Kidney epithelial cell (primary cell): ENCODE measurements at regions not wholly inside any gene's neighbourhood (a gene's known extent, or its start where the extent isn't known, plus 50 kb on each side); places are given as distances from the start of the nearest gene placed in this dataset.

Source experiments
- DNase-seq: peaks from one replicate; pipeline ENCODE4 v3.0.0-alpha.2; 2010; ENCODE audit warnings: low read depth
- H3K27me3 ChIP-seq: 2 replicates; pipeline ENCODE4 v1.6.0; 2011; ENCODE audit warnings: low read length; ENCODE audit not compliant: control insufficient read depth, insufficient read depth
- H3K36me3 ChIP-seq: 2 replicates; pipeline ENCODE4 v1.5.1; 2011; ENCODE audit warnings: low read length; ENCODE audit not compliant: control insufficient read depth, insufficient read depth
- H3K4me3 ChIP-seq: 2 replicates; pipeline ENCODE4 v1.5.1; 2011; ENCODE audit warnings: low read depth, mild to moderate bottlenecking, control low read depth, low read length
- CTCF ChIP-seq: IDR thresholded peaks from 2 replicates; pipeline ENCODE4 v1.5.1; 2011; ENCODE audit warnings: mild to moderate bottlenecking, moderate library complexity, low read length, control low read depth, inconsistent platforms; ENCODE audit not compliant: insufficient read depth, poor library complexity, severe bottlenecking

- no peak for TF ChIP-seq CTCF
Measured at GRCh38 chr13:94784066-94784465, 71.7 kb upstream of the SOX21 start.

GRCh38 chr13:94783489-94783888, 71.1 kb upstream of the SOX21 start:
- Histone ChIP-seq H3K36me3 (no peaks in the 10 kb centered on the region), H3K4me3 (no peak overlapping the region), H3K27me3 (no peaks in the 10 kb centered on the region)
- TF ChIP-seq CTCF = no peak
- no peak for DNase-seq

More at GRCh38 chr13:94784066-94784465, 71.7 kb upstream of the SOX21 start:
- H3K4me3 ChIP-seq = no peak overlapping the region
- no peaks in the 10 kb centered on the region for H3K36me3 ChIP-seq
- DNase-seq = no peak
- no peaks in the 10 kb centered on the region for H3K27me3 ChIP-seq

- TF ChIP-seq CTCF = no peak
- Histone ChIP-seq H3K27me3 (no peaks in the 10 kb centered on the region), H3K36me3 (no peaks in the 10 kb centered on the region), H3K4me3 (no peak overlapping the region)
- DNase-seq = no peak
Measured at GRCh38 chr13:94780421-94780820, 68.1 kb upstream of the SOX21 start.

- TF ChIP-seq CTCF = no peak
- DNase-seq = no peak
- H3K36me3 ChIP-seq = no peaks in the 10 kb centered on the region
- no peak overlapping the region for H3K4me3 ChIP-seq
- H3K27me3 ChIP-seq = no peaks in the 10 kb centered on the region
Measured at GRCh38 chr13:94778986-94779385, 66.6 kb upstream of the SOX21 start.

GRCh38 chr13:94778585-94778984, 66.2 kb upstream of the SOX21 start:
- H3K36me3 ChIP-seq = no peaks in the 10 kb centered on the region
- no peak for DNase-seq
- no peak overlapping the region for H3K4me3 ChIP-seq
- TF ChIP-seq CTCF = no peak
- H3K27me3 ChIP-seq = no peaks in the 10 kb centered on the region

GRCh38 chr13:94776956-94777355, 64.6 kb upstream of the SOX21 start:
- H3K36me3 ChIP-seq = no peaks in the 10 kb centered on the region
- no peak for DNase-seq
- no peak overlapping the region for H3K4me3 ChIP-seq
- no peaks in the 10 kb centered on the region for H3K27me3 ChIP-seq
- no peak for TF ChIP-seq CTCF
